GM19467 (cell line): ENCODE measurements at regions not wholly inside any gene's neighbourhood (a gene's known extent, or its start where the extent isn't known, plus 50 kb on each side); places are given as distances from the start of the nearest gene placed in this dataset.

Source experiments
- ATAC-seq: cut with Tn5 transposase; IDR thresholded peaks from one replicate; pipeline ENCODE4 v1.9.1; 2021; ENCODE audit warnings: mild to moderate bottlenecking, moderate library complexity; ENCODE audit not compliant: unreplicated experiment

- ATAC-seq = no peak
Observed at GRCh38 chr3:80542456-80542855, 774.7 kb upstream of the ROBO1 start.

GRCh38 chr3:80537680-80538079 lies 769.9 kb upstream of the ROBO1 start:
- ATAC-seq = no peak

GRCh38 chr3:80535286-80535685 lies 767.5 kb upstream of the ROBO1 start:
- ATAC-seq = no peak

- no peak for ATAC-seq
Observed at GRCh38 chr3:80533553-80533952, 765.8 kb upstream of the ROBO1 start.

GRCh38 chr3:80526153-80526552 lies 758.4 kb upstream of the ROBO1 start:
- ATAC-seq = no peak

GRCh38 chr3:80521081-80521480 lies 753.3 kb upstream of the ROBO1 start:
- ATAC-seq = no peak

GRCh38 chr3:80519436-80519835 lies 751.6 kb upstream of the ROBO1 start:
- no peak for ATAC-seq

GRCh38 chr3:80496452-80496851 lies 728.7 kb upstream of the ROBO1 start:
- ATAC-seq = no peak

GRCh38 chr3:80492162-80492561 lies 724.4 kb upstream of the ROBO1 start:
- no peak for ATAC-seq

GRCh38 chr3:80472961-80473360 lies 705.2 kb upstream of the ROBO1 start:
- no peak for ATAC-seq

GRCh38 chr3:80472459-80472858 lies 704.7 kb upstream of the ROBO1 start:
- ATAC-seq = no peak

GRCh38 chr3:80470433-80470832 lies 702.6 kb upstream of the ROBO1 start:
- no peak for ATAC-seq

GRCh38 chr3:80465746-80466145 lies 697.9 kb upstream of the ROBO1 start:
- no peak for ATAC-seq

GRCh38 chr3:80451393-80451792 lies 683.6 kb upstream of the ROBO1 start:
- ATAC-seq = no peak

GRCh38 chr3:80445641-80446040 lies 677.8 kb upstream of the ROBO1 start:
- ATAC-seq = no peak

- ATAC-seq = no peak
Observed at GRCh38 chr3:80445053-80445452, 677.3 kb upstream of the ROBO1 start.

- no peak for ATAC-seq
Observed at GRCh38 chr3:80439490-80439889, 671.7 kb upstream of the ROBO1 start.

GRCh38 chr3:80434366-80434765 lies 666.6 kb upstream of the ROBO1 start:
- ATAC-seq = no peak

- no peak for ATAC-seq
Observed at GRCh38 chr3:80424951-80425350, 657.2 kb upstream of the ROBO1 start.

- ATAC-seq = no peak
Observed at GRCh38 chr3:80408030-80408721, 640.4 kb upstream of the ROBO1 start.

GRCh38 chr3:80405618-80406017 lies 637.8 kb upstream of the ROBO1 start:
- ATAC-seq = no peak

- ATAC-seq = no peak
Observed at GRCh38 chr3:80395023-80395422, 627.2 kb upstream of the ROBO1 start.

GRCh38 chr3:80391573-80391972 lies 623.8 kb upstream of the ROBO1 start:
- no peak for ATAC-seq
